HCT116 (cell line): ENCODE measurements at regions not wholly inside any gene's neighbourhood (a gene's known extent, or its start where the extent isn't known, plus 50 kb on each side); places are given as distances from the start of the nearest gene placed in this dataset.

Source experiments
- ATAC-seq: fragments of 200-7000 bp; cut with Tn5 transposase; 2 replicates; pipeline ENCODE4 v1.9.1; 2020; ENCODE audit warnings: mild to moderate bottlenecking, moderate library complexity
- BruUV-seq: library from RNA; stranded (reverse); fragments of 400-500 nt; replicated peaks from 2 replicates; lab custom pipeline; 2021; lab: Mats Ljungman, UMichigan
- CTCF ChIA-PET: fragments of 300-600 bp; sonication (Branson Sonifier 250); formaldehyde crosslinking; loops from one replicate; lab custom pipeline; 2021; ENCODE audit warnings: antibody characterized with exemption; lab: Charles Lee
- POLR2A ChIA-PET: fragments of 300-600, 350-600 bp; sonication (Branson Sonifier 250); formaldehyde crosslinking; loops from one replicate; lab custom pipeline; 2021; ENCODE audit warnings: antibody characterized with exemption; lab: Charles Lee
- RAD21 ChIA-PET, 2 experiments: fragments of 300-600 bp; sonication (Branson Sonifier 250); formaldehyde crosslinking; loops; one replicate each; lab custom pipeline; 2023; ENCODE audit warnings: low total read pairs in 2 of 2; ENCODE audit not compliant: uncharacterized antibody in 2 of 2, unreplicated experiment in 2 of 2, low non-redundant PET in 1 of 2; lab: Charles Lee
- DNase-seq: peaks from one replicate; pipeline ENCODE4 v3.0.0-alpha.2; 2010; ENCODE audit warnings: low read depth, low spot score
- H2AFZ ChIP-seq: fragments of 200-600 bp; shearing (Covaris generic), sonication (generic); 2 replicates; pipeline ENCODE4 v1.6.1; 2017; ENCODE audit warnings: low read depth, mixed run types, mixed read lengths, antibody characterized with exemption, low read length; ENCODE audit not compliant: poor library complexity, severe bottlenecking
- H3K27ac ChIP-seq: 2 replicates; pipeline ENCODE4 v1.5.1; 2012; ENCODE audit warnings: low read depth, low read length
- H3K27me3 ChIP-seq: fragments of 200-600 bp; sonication (generic); 2 replicates; pipeline ENCODE4 v1.6.1; 2016; ENCODE audit warnings: mixed run types, low read length, mixed read lengths; ENCODE audit not compliant: insufficient read depth
- H3K36me3 ChIP-seq, 2 experiments: fragments of 200-500 bp in 1 of 2; fragments of 200-600 bp in 1 of 2; sonication (Bioruptor generic) in 1 of 2; sonication (generic) in 1 of 2; 2 replicates each; pipeline versions ENCODE4 v1.5.1 to v1.6.1; 2014 to 2016; ENCODE audit warnings: low read length in 2 of 2, inconsistent platforms in 1 of 2, mixed read lengths in 1 of 2, mixed run types in 1 of 2; ENCODE audit not compliant: insufficient read depth in 2 of 2, control insufficient read depth in 1 of 2
- H3K4me1 ChIP-seq, 2 experiments: fragments of 200-600 bp in 1 of 2; sonication (generic) in 1 of 2; 2 replicates each; pipeline versions ENCODE4 v1.5.1 to v1.6.1; 2012 to 2017; ENCODE audit warnings: low read length in 2 of 2, inconsistent platforms in 1 of 2, mild to moderate bottlenecking in 1 of 2, mixed read lengths in 1 of 2, mixed run types in 1 of 2, moderate library complexity in 1 of 2; ENCODE audit not compliant: insufficient read depth in 2 of 2, control insufficient read depth in 1 of 2
- H3K4me2 ChIP-seq: fragments of 200-600 bp; sonication (generic); 2 replicates; pipeline ENCODE4 v1.6.1; 2017; ENCODE audit warnings: mixed run types, low read length, mixed read lengths
- H3K4me3 ChIP-seq, 2 experiments: fragments of 200-600 bp in 1 of 2; sonication (generic) in 1 of 2; replicated peaks in 1 of 2; 2 replicates each; pipeline ENCODE4 v1.5.1; 2011 to 2016; ENCODE audit warnings: low read length in 2 of 2, control low read depth in 1 of 2, low read depth in 1 of 2, mild to moderate bottlenecking in 1 of 2, mixed read lengths in 1 of 2, mixed run types in 1 of 2
- H3K79me2 ChIP-seq: fragments of 200-600 bp; sonication (generic); 2 replicates; pipeline ENCODE4 v1.6.1; 2017; ENCODE audit warnings: mild to moderate bottlenecking, mixed run types, low read length, moderate library complexity, mixed read lengths; ENCODE audit not compliant: insufficient read depth
- H3K9ac ChIP-seq: fragments of 200-600 bp; sonication (generic); 2 replicates; pipeline ENCODE4 v1.6.1; 2016; ENCODE audit warnings: low read length, mixed read lengths
- H3K9me2 ChIP-seq: fragments of 200-600 bp; sonication (generic), shearing (Covaris generic); 2 replicates; pipeline ENCODE4 v1.6.1; 2017; ENCODE audit warnings: mixed run types, mild to moderate bottlenecking, moderate library complexity; ENCODE audit not compliant: insufficient read depth
- H3K9me3 ChIP-seq, 2 experiments: fragments of 200-500 bp in 1 of 2; fragments of 200-600 bp in 1 of 2; sonication (Bioruptor generic) in 1 of 2; sonication (generic) in 1 of 2; 2 replicates each; pipeline ENCODE4 v1.6.1; 2014 to 2017; ENCODE audit warnings: low read length in 2 of 2, mixed read lengths in 2 of 2, inconsistent platforms in 1 of 2, low read depth in 1 of 2, mild to moderate bottlenecking in 1 of 2, mixed run types in 1 of 2, moderate library complexity in 1 of 2; ENCODE audit not compliant: control insufficient read depth in 1 of 2, insufficient read depth in 1 of 2
- H4K20me1 ChIP-seq: fragments of 200-600 bp; sonication (generic), shearing (Covaris generic); 2 replicates; pipeline ENCODE4 v1.6.1; 2017; ENCODE audit warnings: mixed run types, mild to moderate bottlenecking, moderate library complexity; ENCODE audit not compliant: insufficient read depth
- CEBPB ChIP-seq: IDR thresholded peaks from 2 replicates; pipeline ENCODE4 v1.6.1; 2012; ENCODE audit warnings: low read depth
- CTCF ChIP-seq, 3 experiments: fragments of 200-600 bp in 1 of 3; sonication (generic) in 1 of 3; IDR thresholded peaks in 2 of 3; conservative IDR thresholded peaks in 1 of 3; 2 replicates each; pipeline ENCODE4 v1.5.1; 2012 to 2017; ENCODE audit warnings: low read depth in 2 of 3, low read length in 2 of 3, antibody characterized with exemption in 1 of 3, borderline replicate concordance in 1 of 3, control low read depth in 1 of 3, mild to moderate bottlenecking in 1 of 3, mixed read lengths in 1 of 3, mixed run types in 1 of 3, moderate library complexity in 1 of 3; ENCODE audit not compliant: insufficient read depth in 1 of 3
- EGR1 ChIP-seq: IDR thresholded peaks from 2 replicates; pipeline ENCODE4 v1.6.1; 2012; ENCODE audit warnings: low read depth
- ELF1 ChIP-seq: IDR thresholded peaks from 2 replicates; pipeline ENCODE4 v1.6.1; 2012; ENCODE audit warnings: low read depth, borderline replicate concordance
- EZH2 ChIP-seq: fragments of 200-600 bp; sonication (generic); IDR thresholded peaks from 2 replicates; pipeline ENCODE4 v1.6.1; 2017; ENCODE audit warnings: antibody characterized with exemption, mixed run types
- EZH2phosphoT487 ChIP-seq: fragments of 200-600 bp; IDR thresholded peaks from 2 replicates; pipeline ENCODE4 v1.6.1; 2018; ENCODE audit warnings: antibody characterized with exemption, borderline replicate concordance
- FOSL1 ChIP-seq: IDR thresholded peaks from 2 replicates; pipeline ENCODE4 v1.6.1; 2012; ENCODE audit warnings: low read depth
- JUND ChIP-seq: IDR thresholded peaks from 2 replicates; pipeline ENCODE4 v1.6.1; 2012
- MAX ChIP-seq: IDR thresholded peaks from 2 replicates; pipeline ENCODE4 v1.6.1; 2012
- POLR2A ChIP-seq: IDR thresholded peaks from 2 replicates; pipeline ENCODE4 v1.7.0; 2011; ENCODE audit warnings: borderline replicate concordance; ENCODE audit not compliant: insufficient read depth, insufficient read length; ENCODE audit errors: extremely low read depth
- POLR2AphosphoS5 ChIP-seq: IDR thresholded peaks from 2 replicates; pipeline ENCODE4 v1.6.1; 2011; ENCODE audit warnings: mild to moderate bottlenecking, low read depth, low read length, moderate library complexity
- RAD21 ChIP-seq: IDR thresholded peaks from 2 replicates; pipeline ENCODE4 v1.6.1; 2012; ENCODE audit warnings: low read depth, mild to moderate bottlenecking
- REST ChIP-seq: IDR thresholded peaks from 2 replicates; pipeline ENCODE4 v1.6.1; 2012; ENCODE audit warnings: low read depth
- SIN3A ChIP-seq: IDR thresholded peaks from 2 replicates; pipeline ENCODE4 v1.6.1; 2012; ENCODE audit warnings: low read depth
- SRF ChIP-seq: IDR thresholded peaks from 2 replicates; pipeline ENCODE4 v1.6.1; 2012; ENCODE audit warnings: low read depth
- TCF7L2 ChIP-seq: IDR thresholded peaks from 2 replicates; pipeline ENCODE4 v1.7.0; 2011; ENCODE audit warnings: borderline replicate concordance, inconsistent platforms; ENCODE audit not compliant: insufficient read depth, insufficient read length; ENCODE audit errors: extremely low read depth
- ZBTB33 ChIP-seq: IDR thresholded peaks from 2 replicates; pipeline ENCODE4 v1.6.1; 2011; ENCODE audit warnings: mild to moderate bottlenecking, low read length, moderate library complexity; ENCODE audit not compliant: insufficient replicate concordance; ENCODE audit errors: extremely low read depth
- ZFX ChIP-seq: fragments of 450-650 bp; IDR thresholded peaks from 2 replicates; pipeline ENCODE4 v1.6.1; 2017
- ZNF274 ChIP-seq: fragments of 200-500 bp; sonication (Bioruptor generic); IDR thresholded peaks from 2 replicates; pipeline ENCODE4 v1.6.1; 2014; ENCODE audit warnings: mild to moderate bottlenecking, low read depth, low read length, inconsistent platforms
- intact Hi-C: fragments of 100-400 bp; cut with micrococcal nuclease; formaldehyde crosslinking; loops from 2 replicates; pipeline ENCODE4 v1.10.0; 2022

- Histone ChIP-seq H3K4me2 (no peak overlapping the region), H3K4me3 (no peak overlapping the region), H4K20me1 (no peaks in the 10 kb centered on the region), H3K27ac (no peak overlapping the region), H3K36me3 (no peaks in the 10 kb centered on the region), H3K9ac (no peak overlapping the region), H3K27me3 (peaks cover 29% of the 10 kb centered on the region; the same call in 1 of the 2 replicates), H3K9me3 (no peaks in the 10 kb centered on the region), H3K9me2 (no peaks in the 10 kb centered on the region), H2AFZ (no peak overlapping the region), H3K4me1 (peaks cover 0 to under 1% of the 10 kb centered on the region in 2 experiments; a peak in 2 of 4 replicates), H3K79me2 (no peaks in the 10 kb centered on the region)
- CTCF ChIA-PET = interaction anchor here (1.0 kb wide), 1 partner anchor 223 kb away, joined by 3 read pairs; no protein-coding TSS in a partner anchor
- DNase-seq (no peak), ATAC-seq (no peak)
- RAD21 ChIA-PET = no interaction called here
- no TSS peak for BruUV-seq
- intact Hi-C loops = no loop called here
- POLR2A ChIA-PET = no interaction called here
- TF ChIP-seq ELF1 = no peak
- TF ChIP-seq CEBPB = no peak
- TF ChIP-seq SIN3A = no peak
- TF ChIP-seq POLR2A = no peak
- no peak for TF ChIP-seq EZH2phosphoT487
- TF ChIP-seq FOSL1 = no peak
- TF ChIP-seq JUND = no peak
- TF ChIP-seq CTCF (IDR thresholded peaks at IDR 0.05 in 2 of 3, conservative IDR thresholded peaks at IDR 0.05 in 1 of 3; ENCODE audit: borderline replicate concordance in 1 of 3, insufficient read depth in 1 of 3, low read depth in 2 of 3, low read length in 2 of 3) = no peak
- no peak for TF ChIP-seq MAX
- no peak for TF ChIP-seq EZH2
- no peak for TF ChIP-seq SRF
- TF ChIP-seq EGR1 = no peak
- TF ChIP-seq RAD21 = no peak
- TF ChIP-seq REST = no peak
- no peak for TF ChIP-seq POLR2AphosphoS5
- TF ChIP-seq ZNF274 = no peak
- TF ChIP-seq ZFX = no peak
- no peak for TF ChIP-seq TCF7L2
- TF ChIP-seq ZBTB33 = no peak
Observed at GRCh38 chr9:38136386-38136785, 67.4 kb upstream of the SHB start.
